ENCODE measurements at regions not wholly inside any gene's neighbourhood (a gene's known extent, or its start where the extent isn't known, plus 50 kb on each side); places are given as distances from the start of the nearest gene placed in this dataset.

DNA sequence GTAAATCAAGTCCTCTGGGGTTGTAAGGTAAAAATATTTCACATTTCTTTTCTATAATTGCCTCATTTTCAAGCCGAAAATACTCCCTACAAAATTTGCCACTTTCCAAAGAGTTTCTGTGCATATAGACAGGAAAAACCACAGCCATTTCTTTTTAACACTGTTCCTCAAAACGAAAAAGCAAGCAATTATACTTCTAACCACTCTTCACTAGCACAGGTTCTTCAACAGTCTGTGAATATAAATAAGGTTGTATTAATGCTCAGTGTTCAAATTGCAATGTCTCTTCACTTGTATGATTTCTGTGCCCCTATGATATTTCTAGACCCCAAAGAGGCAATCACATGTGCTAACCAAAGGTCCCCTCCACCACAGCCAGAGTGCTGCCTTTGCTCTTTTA lies 206.0 kb downstream of the SIM1 start:
- TF ChIP-seq, protein P1, sequence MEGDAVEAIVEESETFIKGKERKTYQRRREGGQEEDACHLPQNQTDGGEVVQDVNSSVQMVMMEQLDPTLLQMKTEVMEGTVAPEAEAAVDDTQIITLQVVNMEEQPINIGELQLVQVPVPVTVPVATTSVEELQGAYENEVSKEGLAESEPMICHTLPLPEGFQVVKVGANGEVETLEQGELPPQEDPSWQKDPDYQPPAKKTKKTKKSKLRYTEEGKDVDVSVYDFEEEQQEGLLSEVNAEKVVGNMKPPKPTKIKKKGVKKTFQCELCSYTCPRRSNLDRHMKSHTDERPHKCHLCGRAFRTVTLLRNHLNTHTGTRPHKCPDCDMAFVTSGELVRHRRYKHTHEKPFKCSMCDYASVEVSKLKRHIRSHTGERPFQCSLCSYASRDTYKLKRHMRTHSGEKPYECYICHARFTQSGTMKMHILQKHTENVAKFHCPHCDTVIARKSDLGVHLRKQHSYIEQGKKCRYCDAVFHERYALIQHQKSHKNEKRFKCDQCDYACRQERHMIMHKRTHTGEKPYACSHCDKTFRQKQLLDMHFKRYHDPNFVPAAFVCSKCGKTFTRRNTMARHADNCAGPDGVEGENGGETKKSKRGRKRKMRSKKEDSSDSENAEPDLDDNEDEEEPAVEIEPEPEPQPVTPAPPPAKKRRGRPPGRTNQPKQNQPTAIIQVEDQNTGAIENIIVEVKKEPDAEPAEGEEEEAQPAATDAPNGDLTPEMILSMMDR (conservative IDR thresholded peaks at IDR 0.05): no peak
- H3K27ac ChIP-seq: no peak overlapping the region

DNA sequence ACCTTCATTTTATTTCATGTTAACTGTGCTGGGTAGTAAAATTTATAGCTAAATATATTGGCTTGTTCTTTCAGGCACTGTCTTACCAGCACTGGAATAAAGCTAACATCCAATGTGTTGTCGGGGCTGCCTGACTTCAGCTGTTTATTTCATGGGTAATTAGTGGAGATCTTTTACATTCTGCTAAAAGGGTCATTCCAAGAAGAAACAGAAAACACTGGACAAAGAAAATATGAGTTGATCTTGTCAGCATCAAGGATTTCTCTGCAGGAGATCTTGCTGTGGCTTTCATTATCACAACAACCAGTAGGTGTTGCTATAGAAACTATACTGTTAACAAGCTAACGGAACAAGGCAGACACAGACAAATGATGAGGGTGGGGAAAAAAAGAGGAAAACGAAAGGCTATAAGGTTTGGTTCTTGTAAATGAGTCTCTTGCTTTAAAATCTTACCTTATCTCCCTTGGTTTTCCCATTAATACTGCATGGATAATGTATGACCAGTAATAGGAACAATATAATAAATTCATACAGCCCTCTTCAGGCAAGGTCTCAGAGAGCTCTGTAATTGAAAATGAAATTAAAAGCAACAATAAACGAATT lies 206.8 kb downstream of the SIM1 start:
- TF ChIP-seq, protein P1 (conservative IDR thresholded peaks at IDR 0.05): peak; percentile 34; the same call in 1 of the 2 replicates
- H3K27ac ChIP-seq: no peak overlapping the region

DNA sequence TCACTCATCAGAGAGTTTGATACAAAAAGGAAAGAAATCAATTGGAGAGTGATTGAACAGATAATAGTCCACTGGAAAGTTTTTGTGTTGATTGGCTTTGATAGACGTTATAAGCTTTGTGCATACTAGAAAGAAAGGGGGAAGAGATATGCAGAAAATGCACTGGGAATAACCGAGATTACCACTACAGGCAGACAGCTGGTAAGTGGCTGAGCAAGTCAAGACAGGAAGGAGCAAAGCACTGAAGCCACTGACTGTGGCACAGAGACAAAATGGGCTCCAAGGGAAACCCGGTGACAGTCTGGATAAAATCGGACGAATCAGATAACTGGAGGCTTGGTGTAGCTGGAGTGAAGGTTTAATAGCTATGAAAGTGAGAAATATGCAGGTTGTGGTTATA lies 209.0 kb downstream of the SIM1 start:
- TF ChIP-seq, protein P1 (conservative IDR thresholded peaks at IDR 0.05): no peak
- no peak overlapping the region for H3K27ac ChIP-seq

DNA sequence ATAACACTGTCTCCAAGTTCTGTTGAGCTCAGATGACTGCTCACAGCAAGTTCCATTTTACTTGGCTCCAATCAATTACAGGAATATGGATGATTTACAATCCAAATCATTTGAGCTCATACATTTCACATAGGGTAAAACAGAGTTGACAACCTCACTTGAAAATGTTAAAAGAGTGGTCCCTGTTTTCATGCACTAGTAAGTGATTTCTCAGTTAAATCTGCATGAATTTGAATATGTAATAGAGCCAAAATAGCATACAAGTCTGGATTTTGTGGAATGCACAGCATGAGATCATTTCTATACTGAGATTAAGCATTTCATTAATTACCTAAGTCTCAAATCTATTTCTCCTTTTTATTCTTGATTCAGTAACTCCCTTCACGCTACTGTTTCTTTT lies 217.6 kb downstream of the SIM1 start:
- TF ChIP-seq, protein P1 (conservative IDR thresholded peaks at IDR 0.05): no peak
- H3K27ac ChIP-seq: no peak overlapping the region

DNA sequence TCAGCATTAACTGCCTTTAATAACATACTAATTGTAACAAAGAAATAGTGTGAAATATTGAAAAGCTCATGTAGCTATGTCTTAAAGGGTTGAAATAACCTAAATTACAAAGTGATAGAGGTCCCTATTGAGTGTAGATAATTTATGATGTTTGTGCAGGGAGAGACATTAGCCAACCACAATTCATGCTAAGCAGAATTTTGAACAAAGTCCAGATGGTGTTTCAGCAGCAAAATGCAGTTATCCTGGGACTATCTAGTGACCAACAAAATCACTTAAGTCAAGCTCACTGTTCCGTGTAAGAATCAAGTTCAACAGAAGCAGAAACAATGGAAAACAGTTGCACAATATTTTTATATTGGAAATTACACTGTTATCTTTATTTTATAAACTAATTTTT lies 218.5 kb downstream of the SIM1 start:
- H3K27ac ChIP-seq: no peak overlapping the region
- TF ChIP-seq, protein P1 (conservative IDR thresholded peaks at IDR 0.05): no peak

DNA sequence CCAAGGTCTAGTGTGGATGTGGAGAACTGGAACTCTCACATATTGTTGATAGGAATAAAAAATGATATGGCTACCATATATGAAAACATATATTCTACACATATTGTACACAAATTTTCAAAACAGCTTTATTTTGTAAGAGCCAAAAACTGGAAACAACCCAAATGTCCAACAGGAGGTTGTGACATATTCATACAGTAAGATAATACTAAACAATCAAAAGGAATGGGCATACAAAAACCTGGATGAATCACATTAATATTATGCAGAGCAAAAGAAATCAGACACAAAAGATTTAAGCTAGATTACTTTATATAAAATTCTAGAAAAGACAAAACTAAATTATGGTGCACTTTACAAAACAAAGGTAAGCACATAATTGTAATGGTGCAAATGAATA lies 223.9 kb downstream of the SIM1 start:
- H3K27ac ChIP-seq: no peak overlapping the region
- TF ChIP-seq, protein P1 (conservative IDR thresholded peaks at IDR 0.05): no peak

DNA sequence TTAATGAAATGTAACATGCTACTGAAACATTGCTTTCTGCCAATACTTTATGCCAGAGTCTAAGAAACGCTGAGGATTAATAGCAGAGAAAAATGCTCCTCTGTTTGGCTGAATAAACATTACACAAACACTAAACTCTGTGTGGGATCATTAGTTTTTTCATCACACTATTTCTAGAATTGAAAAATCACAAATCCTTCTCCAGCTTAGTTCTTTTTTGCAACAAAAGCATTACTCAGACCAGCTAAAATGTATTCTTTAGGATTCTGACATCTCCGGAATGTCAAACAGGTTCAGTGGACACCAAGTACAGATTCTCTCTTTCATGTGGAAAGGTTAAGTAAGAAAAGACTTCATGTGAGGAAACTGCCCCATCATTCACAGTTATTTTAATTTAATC lies 226.9 kb downstream of the SIM1 start:
- TF ChIP-seq, protein P1 (conservative IDR thresholded peaks at IDR 0.05): no peak
- H3K27ac ChIP-seq: no peak overlapping the region

Data from VCaP (cell line).